ENCODE measurements at regions not wholly inside any gene's neighbourhood (a gene's known extent, or its start where the extent isn't known, plus 50 kb on each side); places are given as distances from the start of the nearest gene placed in this dataset.
A peak's percentile ranks its signal among the peaks of the same experiment; 100 is the strongest.

DNA sequence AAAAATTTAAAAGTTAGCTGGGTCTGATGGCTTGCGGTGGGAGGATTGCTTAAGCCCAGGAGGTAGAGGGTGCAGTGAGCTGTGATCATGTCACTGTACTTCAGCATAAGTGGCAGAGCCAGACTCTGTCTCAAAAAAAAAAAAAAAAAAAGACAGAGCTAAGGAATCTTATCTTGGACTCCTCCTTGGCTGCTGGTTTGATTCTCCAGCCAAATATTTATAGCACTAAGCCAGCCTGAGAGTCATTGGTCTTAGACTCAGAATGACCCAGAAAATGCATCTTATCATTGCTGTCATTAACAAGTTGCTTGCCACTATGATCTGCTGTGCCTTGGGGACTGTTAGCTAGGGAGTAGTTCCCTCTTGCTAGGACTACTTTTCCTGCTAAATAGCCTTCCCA lies 164.7 kb downstream of the GNAT3 start:
- no peak for DNase-seq (ENCODE audit: low read depth)

DNA sequence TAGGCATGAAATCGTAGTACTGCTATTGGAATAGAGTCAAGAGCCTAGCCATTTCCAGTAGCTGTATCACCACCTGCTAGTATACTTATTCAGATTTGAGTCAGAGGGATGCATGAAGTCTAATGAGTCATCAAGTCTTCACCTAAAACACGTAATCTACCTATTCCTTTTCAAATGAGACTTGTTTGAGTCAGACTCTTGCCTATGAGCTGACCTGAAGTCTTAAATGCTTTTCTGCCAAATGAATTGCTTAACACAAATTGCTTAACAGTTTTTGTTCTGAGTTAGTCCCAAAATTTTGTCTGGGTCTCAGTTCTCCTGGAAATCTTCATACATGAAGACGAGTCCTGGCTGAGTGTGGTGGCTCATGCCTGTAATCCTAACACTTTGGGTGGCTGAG lies 165.2 kb downstream of the GNAT3 start:
- DNase-seq (ENCODE audit: low read depth) = no peak

DNA sequence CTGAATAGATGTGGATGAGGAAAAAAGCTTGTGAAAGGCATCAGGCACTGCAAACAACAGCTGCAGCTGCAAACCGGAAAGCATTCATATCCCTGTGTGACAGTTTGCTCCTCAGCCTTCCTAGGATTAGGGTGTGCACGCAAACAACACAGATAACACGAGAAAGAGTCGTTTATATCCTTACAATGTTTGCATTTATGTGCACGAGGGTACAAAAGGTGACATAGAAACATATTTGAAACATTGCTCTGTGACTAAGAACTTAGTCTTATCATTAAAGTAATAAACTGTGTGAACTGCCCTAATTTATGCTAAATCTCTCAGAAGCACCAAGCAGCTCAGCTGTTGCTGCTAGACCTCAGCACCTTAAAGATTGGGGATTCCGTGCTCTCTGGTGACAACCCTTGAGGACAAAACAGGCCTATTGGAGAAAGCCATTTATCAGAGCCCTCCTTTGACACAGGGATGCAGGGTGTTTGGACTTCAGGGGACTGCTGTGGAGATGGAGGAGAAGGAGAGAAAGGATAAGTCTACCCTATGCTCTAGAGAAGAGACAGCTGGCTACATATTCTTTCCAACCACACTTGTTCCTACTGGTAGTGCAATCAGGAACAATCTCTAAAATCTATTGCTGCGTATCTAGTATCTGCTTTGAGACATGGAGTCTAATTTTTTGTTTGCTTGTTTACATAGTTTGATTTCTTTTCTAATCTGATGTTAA lies 176.2 kb downstream of the GNAT3 start:
- DNase-seq (ENCODE audit: low read depth) = no peak

DNA sequence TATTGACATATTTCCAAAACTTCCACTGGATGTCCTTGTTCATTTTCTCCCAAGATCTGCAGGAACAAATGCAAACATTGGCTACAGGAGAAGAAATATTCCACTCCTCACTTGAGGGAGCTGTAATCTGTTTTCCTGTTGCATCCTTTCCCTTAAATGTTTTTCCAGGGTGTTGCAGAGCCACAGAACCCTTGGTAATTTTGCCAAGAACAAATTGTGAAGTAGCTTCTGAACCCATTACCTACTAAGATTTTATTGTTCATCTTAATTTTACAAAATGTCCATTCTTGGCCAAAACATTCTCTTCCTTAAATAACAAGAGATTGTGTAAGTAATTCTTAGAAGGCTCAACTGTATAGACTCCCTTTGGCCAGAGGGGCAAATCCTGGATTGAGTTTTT lies 177.0 kb downstream of the GNAT3 start:
- DNase-seq (ENCODE audit: low read depth) = no peak

DNA sequence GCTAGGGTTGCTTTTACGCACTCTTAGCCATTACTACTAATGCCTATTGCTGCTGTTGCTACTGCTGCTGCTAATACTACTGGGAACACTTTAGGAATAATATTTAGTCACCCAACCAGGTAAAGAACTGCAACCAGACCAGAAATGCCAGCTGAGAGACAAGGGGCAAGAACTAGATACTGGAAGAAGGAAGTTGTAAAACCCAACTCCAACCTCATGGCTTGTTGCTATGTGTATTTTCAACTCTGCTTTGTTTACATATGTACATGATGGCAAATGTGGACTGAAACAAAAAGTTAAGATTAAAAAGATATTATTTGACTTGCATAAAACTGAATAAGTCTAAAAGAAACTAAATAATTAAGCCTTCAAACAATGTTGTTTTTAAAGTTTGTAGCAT lies 177.7 kb downstream of the GNAT3 start:
- DNase-seq (ENCODE audit: low read depth) = no peak

DNA sequence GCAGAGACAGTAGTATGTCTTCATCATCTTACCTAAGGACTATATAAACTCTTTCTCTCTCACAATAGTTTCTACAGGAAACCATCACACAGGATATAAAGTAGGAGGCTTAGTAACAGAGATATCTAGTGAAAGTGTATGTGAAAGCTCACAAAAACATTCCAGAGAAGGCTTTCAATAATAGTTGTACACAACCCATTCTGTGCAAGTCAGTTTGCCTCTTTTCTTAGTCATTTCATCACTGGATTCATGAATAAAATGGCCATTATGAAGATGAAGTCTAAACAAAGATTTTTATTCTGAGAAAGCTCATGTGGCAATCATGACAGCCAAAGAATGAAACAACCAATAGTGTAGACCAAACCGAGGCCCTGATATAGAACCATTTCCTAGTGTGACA lies 178.8 kb downstream of the GNAT3 start:
- no peak for DNase-seq (ENCODE audit: low read depth)

DNA sequence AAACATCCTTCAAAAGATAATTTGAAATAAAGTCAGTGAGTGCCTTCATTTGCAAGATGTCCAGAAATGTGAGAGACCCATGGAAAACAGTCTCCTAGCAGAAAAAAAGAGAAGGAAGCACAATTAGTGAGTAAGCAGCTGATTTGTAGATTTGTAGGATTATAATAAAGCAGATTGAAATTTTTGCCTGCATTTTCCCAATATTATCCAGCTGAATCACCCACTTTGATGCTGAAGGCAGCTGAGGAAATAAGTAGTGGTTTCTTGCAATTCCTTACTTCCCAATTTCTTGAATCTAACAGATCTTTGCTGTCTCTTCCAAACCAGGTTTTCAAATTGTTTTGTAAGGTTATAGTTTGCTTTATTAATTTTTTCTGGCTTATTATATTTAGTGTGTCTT lies 181.4 kb downstream of the GNAT3 start:
- peak; percentile 30 for DNase-seq (ENCODE audit: low read depth)

DNA sequence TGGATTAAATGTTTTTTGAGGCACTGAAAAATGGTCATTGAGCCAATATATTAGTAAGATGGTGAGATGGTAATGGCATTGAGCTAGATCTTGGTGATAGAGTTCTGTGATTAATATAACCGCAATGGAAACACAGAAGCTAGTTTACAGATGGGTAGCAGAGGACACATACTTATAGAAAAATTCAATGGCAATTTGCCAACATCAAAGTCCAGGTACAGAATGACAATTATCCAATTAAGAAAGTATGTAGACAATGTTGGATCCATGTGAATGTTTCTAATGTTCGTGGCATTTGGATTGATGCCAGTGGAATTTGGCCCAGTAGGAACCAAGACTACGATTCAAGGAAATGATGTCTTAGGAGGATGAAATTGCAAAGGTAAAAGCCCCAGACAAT lies 187.8 kb downstream of the GNAT3 start:
- DNase-seq (ENCODE audit: low read depth) = no peak

DNA sequence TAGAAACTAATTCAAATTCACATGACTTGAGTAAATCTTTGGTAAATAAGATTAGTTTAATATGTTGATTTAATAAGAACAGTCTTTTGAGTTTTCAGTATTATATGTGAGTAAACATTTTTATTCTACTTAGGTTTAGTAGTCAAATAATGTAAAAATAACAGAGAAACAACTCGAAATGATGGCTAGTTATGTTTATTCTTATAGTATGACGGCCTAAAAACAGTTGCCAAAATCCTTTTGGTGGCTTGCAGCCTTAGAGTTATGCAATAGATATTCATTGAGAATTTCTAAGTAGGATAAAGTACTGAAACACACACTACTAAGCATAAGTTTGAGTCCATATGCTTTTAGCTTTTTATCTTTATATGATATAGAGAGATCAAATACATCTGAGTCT lies 184.8 kb downstream of the GNAI1 start:
- no peak for DNase-seq (ENCODE audit: low read depth)

DNA sequence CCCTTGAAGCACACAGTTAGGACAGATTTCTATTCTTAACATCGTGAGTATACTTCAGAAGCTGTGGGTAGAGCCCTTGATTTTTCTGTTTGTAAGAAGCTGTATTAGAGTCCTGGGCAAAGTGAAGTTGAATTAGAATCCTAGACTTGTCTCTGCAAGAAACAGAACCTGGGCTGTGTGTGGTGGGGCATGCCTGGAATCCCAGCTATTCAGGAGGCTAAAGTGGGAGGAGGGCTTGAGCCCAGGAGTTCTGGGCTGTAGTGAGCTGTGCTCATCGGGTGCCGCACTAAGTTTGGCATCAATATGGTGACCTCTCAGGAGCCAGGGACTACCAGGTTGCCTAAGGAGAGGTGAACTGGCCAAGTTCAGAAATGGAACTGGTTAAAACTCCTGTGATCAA lies 183.4 kb downstream of the GNAI1 start:
- DNase-seq (ENCODE audit: low read depth) = no peak

DNA sequence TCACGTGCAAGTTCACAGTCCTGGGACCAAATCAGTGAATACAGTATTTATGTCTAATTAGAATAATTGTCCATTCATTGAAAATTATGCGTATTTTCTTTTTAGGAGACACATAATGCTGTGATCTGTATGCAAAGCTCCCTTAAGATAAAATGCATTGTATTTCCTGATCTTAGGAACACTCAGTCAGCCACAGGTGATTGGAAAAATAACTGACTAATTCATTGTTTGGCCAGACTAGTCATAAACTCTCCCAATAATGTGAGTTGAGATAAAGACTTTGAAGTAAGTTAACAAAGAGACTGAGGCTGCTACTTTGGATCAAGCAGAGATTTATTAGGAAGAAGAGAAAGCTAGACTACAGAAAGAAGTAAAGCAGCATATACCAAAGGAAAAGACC lies 182.2 kb downstream of the GNAI1 start:
- no peak for DNase-seq (ENCODE audit: low read depth)

DNA sequence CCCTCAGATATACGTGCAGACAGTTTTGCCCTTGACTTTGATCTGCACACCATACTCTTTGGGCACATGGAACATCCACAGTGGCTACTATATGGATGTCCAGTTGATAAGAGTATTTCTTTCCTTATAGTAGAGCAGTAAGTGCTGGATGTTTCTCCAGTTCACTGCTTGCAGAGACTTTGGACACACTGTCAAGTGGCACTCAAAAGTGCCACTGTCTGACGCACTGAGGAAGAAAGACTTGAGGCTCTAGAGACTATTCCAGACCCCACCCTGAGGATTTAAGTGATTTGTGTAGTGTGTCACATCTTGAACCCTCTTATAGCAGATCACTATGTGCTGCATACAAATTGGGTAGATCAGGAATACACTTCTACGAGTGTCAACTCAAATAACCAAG lies 179.1 kb downstream of the GNAI1 start:
- DNase-seq (ENCODE audit: low read depth) = no peak

DNA sequence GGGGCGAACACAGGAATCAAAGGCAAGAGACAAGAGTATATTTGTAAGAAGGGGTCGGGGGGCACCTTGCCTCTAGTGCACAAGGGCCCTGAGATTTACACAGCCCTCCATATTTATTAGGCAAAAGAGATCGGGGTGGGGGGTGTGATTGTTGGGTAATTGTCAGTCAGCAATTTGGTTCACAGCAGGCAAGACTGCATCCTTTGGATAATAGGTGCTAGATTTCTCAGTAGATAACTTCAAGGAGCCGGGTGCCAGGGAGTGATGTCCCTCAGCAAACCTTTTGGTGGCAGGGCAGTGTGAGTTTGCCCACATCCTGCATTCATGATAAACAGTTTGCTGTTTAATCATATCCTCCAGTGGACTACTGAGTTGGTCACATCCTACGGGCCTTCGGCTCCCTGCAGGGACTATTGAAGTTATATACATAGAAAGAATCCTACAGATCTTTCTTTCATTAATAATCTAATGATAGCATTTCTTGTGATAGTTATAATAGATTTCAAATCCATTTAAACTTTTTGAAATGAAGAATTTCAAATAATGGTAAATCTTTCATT lies 178.5 kb downstream of the GNAI1 start:
- no peak for DNase-seq (ENCODE audit: low read depth)

DNA sequence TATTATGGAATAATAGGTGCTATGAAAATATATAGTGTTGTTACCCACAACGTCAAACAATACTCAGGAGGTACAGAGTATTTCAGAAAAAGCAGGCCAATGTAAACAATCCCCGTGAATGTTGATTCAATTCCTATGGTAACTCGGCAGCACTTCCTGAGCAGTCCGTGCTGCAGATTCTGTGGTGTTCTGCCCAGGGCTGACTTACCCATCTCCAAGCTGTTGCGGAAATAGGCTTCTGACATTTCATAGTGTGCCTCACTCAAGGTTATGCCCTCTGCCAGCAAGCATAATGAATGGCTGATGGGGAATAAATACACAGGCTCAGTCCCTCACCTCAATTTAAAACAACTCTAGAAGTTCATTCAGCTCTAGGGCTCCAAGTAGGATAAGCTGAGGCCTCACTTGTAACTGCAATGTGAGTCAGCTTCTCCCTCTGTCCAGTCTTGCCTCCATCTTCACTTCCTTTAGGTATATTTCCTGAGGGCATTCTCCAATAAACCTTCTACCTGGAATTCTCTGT lies 177.6 kb downstream of the GNAI1 start:
- peak; percentile 79 for DNase-seq (ENCODE audit: low read depth)

DNA sequence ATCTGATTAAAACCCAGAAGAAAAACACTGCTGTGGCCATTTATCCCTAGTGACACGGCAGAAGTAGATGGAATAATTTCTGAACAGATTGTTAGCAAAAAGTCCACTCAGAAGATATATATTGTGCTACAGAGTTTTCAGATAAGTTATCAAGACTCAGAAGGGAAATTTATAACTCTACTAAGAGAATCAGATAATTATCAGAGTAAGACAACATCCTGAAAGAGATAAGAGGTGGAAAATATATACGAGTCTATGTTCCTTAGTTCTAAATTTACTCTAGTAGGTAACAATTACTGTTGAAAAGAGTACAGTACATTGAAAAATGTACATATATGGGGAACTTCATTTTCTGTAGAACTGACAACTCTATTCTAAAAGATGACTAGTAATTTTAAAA lies 176.7 kb downstream of the GNAI1 start:
- no peak for DNase-seq (ENCODE audit: low read depth)

DNA sequence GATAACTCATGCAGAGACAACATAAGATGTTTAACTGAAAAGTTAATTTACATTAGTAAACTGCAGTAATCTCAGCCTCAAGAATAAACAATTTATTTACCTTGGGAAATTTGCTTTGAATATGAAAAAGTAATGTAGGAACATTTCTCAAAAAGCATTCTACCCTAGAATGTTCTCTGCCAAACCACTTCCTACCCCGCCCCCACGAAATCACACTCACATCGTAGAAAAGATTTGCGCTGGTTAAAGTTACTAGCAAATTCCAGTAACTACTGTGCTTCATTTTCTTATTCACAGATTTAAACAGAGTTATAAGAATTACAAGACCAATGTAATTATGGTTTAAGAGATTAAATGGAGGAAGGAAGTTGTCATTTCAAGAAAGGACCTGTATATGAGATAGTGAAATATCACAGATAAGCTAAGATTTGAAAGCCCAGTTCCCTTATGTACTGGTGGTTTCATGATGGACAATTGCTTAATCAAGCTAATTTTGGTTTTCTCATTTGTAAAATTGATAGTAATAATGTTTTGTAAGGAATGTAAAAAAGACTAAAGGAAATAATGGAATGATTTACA lies 175.4 kb downstream of the GNAI1 start:
- DNase-seq (ENCODE audit: low read depth) = no peak

DNA sequence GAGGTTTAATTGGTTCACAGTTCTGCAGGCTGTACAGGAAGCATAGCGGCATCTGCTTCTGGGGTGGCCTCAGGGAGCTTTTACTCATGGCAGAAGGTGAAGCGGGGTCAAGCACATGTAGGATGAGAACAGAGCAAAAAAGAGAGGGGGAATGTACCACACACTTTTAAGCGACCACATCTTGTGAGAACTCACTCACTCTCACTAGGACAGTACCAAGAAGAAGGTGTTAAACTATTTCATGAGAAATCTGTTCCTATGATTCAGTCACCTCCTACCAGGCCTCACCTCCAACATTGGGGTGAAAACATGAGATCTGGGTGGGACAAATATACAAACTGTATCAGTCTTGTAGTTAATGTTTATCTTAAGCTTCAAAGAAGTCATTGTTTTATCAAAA lies 174.7 kb downstream of the GNAI1 start:
- DNase-seq (ENCODE audit: low read depth) = no peak

DNA sequence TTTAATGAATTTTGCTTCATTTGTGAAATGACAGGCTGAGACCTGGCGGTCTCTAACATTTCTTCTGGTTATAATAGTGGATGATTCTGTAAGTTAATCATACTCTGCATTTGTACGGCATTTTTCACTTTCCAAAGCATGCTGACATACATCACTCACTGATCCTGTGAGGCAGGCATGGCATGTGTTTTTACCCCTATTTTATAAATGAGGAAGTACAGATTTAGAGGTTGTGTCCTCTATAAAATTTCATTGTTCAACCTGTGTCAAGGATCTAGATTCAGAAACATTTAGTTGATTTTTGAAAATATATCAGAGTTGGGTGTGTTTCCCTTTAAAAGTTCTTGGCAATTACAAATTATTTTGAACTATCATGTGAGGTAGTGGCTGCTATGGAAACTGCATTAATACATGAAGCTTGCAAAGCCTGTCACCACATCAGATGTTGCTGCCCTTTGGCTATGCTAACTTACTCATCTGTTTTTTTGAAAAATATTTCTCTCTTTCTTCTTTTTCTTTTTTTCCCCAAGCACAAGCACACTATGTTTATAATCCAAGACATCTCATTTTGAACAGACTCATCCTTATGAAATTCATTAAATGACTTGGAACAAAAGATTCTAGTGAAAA lies 172.7 kb downstream of the GNAI1 start:
- DNase-seq (ENCODE audit: low read depth) = peak; percentile 87

DNA sequence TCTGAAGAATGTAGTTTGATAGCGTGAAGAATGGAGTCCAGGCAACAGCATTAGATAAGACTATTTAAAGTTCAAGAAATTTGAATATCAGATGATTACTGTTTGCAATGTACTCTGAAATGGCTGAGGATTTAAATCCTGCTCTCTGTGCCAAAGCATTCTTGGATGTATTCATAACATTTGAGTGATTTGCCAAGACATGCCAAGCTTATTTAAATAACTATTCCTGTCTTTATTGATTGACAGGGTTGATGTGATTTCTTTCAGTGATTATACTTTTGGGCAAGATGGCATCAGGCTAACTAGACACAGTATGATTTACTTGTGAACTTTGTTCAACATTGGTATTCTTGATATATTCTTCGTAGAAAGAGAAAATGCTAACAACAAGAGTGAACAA lies 168.7 kb downstream of the GNAI1 start:
- DNase-seq (ENCODE audit: low read depth) = no peak

DNA sequence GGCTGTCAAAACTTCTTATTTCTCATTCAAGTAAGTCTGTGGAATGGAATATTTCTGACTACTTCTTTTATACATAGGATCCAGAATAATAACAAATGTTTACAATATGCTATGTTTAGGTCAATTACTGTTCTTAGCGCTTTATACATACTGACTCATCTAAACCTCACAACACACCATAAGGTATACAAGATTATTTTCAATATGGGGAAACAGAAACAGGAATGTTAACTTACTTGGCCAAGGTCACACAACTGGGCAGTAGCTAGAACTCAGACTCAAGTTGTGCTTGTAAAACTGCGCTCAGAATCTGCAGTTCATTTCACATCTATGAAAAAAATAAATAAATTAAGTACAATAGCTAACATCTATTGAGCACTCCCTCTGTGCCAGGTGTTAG lies 168.0 kb downstream of the GNAI1 start:
- DNase-seq (ENCODE audit: low read depth) = no peak

DNA sequence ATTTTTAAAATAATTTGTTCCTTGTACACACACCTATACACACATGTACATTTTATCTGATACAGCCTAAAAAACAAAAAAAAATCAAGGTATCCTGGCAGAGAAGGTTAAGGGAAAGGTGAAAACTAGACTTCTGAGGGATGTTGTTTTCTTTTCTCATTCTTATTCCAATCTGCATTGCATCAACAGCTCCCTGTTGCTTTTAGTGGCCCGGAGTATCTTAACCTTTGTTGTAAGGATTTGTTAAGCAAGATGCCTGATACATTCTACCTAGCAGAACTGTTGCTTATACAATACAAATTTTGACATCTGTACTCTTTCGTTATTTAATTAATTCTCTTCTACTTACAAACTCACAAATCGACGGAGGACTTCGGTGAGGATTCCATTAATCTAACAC lies 167.4 kb downstream of the GNAI1 start:
- DNase-seq (ENCODE audit: low read depth) = no peak

DNA sequence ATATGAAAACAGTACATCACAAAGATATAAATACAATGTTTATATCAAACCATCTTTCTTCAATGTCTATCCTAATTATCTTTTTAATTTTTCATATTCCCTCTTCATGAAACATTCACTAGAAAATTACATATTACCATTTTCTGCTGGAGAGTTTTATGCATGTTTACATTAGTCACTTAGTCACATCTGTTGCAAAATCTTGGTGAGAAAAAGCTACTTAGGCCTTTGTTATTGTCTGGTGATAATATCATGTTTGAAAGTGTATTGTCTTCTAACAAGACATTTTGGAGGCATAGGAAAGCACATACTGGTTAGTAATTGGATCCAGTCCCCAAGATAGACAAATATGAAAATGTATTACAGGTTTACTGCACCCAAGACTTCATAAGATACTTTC lies 163.6 kb downstream of the GNAI1 start:
- DNase-seq (ENCODE audit: low read depth) = no peak

DNA sequence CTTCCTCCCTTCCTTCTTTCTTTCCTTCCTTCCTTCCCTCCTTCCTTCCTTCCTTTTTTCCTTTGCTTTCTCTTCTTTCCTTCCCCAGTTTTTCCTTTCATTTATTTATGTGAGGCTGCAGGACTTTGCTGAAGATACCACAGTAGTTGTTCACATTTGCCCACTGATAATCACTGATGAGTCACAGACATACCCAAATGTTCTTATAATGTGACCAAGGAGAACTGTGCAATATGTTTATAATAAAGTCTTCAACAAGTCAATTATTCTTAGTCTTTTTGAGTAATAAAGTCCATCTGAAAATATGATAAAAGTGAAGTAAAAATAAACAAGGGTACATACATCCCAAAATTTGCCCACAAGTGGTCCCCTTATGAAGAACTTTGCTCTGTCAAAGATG lies 159.7 kb downstream of the GNAI1 start:
- no peak for DNase-seq (ENCODE audit: low read depth)

All from stromal cell of bone marrow (primary cell).